Muscle layer of colon (tissue), 2 donors: ENCODE measurements at regions not wholly inside any gene's neighbourhood (a gene's known extent, or its start where the extent isn't known, plus 50 kb on each side); places are given as distances from the start of the nearest gene placed in this dataset.

Source experiments
- H3K27ac ChIP-seq: one replicate; pipeline ENCODE4 v1.7.0; 2013; ENCODE audit warnings: low read depth, mild to moderate bottlenecking, low read length, moderate library complexity
- H3K27me3 ChIP-seq, 2 donors: one replicate each; pipeline ENCODE4 v1.7.0; 2013; ENCODE audit warnings: low read length in 2 of 2, mild to moderate bottlenecking in 2 of 2; ENCODE audit not compliant: insufficient read depth in 2 of 2, control insufficient read depth in 1 of 2
- H3K36me3 ChIP-seq: one replicate; pipeline ENCODE4 v1.7.0; 2013; ENCODE audit warnings: mild to moderate bottlenecking, low read length; ENCODE audit not compliant: insufficient read depth
- H3K4me1 ChIP-seq: one replicate; pipeline ENCODE4 v1.7.0; 2013; ENCODE audit warnings: mild to moderate bottlenecking, low read length; ENCODE audit not compliant: insufficient read depth
- H3K4me3 ChIP-seq, 2 donors: one replicate each; pipeline ENCODE4 v1.7.0; 2013; ENCODE audit warnings: low read length in 2 of 2, low read depth in 1 of 2, mild to moderate bottlenecking in 1 of 2, moderate library complexity in 1 of 2
- H3K9ac ChIP-seq: one replicate; pipeline ENCODE4 v1.7.0; 2013; ENCODE audit warnings: low read length
- H3K9me3 ChIP-seq: one replicate; pipeline ENCODE4 v1.7.0; 2013; ENCODE audit warnings: mild to moderate bottlenecking, low read length
- donor health status: abdominal sarcoma.
- donor health status: Adenocarcinoma of cecum.

DNA sequence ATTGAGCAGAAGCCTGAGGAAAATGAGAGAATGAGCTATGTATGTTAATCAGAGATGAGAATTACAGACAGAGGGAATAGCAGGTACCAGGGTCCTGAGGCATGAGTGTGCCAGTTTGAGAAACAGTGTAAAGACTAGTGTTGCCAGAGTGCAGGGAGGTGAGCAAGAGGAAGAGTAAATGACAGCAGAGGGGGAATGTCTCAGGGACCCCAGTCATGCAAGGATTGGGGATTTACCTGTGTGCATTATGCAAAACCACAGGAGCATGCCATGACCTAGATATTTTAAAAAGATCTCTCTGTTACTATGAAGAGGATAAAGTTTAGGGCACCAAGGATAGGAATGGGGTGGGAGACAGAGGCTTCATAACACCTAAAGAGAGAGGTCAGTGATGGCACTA is 72.1 kb downstream of the TTC32 start:
- H3K27me3 ChIP-seq, result no peaks in the 10 kb centered on the region
- H3K36me3 ChIP-seq, result no peaks in the 10 kb centered on the region
- H3K9me3 ChIP-seq, result no peaks in the 10 kb centered on the region
- no peak overlapping the region for H3K9ac ChIP-seq
- no peak overlapping the region for H3K27ac ChIP-seq
- no peaks in the 10 kb centered on the region for H3K4me1 ChIP-seq
- H3K4me3 ChIP-seq, result no peak overlapping the region

DNA sequence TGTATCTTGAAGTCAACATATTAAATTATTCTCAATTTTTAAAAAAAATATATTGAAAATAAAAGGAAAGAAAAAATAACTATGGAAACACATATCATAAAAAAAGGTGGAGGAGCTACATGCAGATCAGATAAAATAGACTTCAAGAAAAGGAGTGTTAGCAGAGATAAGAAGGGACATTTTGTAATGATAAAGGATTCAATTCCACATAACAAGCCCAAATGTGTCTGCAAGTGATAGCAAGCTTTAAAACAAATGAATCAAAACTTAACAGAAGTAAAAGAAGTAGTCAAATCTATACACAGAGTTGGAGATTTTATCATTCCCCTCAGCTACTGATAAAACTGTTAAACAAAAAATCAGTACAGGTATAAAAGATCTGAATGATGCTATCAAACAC is 74.9 kb downstream of the TTC32 start:
- Histone ChIP-seq H3K27ac (no peak overlapping the region), H3K27me3 (no peaks in the 10 kb centered on the region), H3K4me3 (no peak overlapping the region), H3K4me1 (no peaks in the 10 kb centered on the region), H3K9ac (no peak overlapping the region), H3K36me3 (no peaks in the 10 kb centered on the region), H3K9me3 (no peaks in the 10 kb centered on the region)

- Histone ChIP-seq H3K27me3 (no peaks in the 10 kb centered on the region), H3K9ac (no peak overlapping the region), H3K27ac (no peak overlapping the region), H3K36me3 (no peaks in the 10 kb centered on the region), H3K4me3 (no peak overlapping the region), H3K9me3 (no peaks in the 10 kb centered on the region), H3K4me1 (peaks cover 4% of the 10 kb centered on the region)
Observed at GRCh38 chr2:19823507-19823906, 78.3 kb downstream of the TTC32 start.

DNA sequence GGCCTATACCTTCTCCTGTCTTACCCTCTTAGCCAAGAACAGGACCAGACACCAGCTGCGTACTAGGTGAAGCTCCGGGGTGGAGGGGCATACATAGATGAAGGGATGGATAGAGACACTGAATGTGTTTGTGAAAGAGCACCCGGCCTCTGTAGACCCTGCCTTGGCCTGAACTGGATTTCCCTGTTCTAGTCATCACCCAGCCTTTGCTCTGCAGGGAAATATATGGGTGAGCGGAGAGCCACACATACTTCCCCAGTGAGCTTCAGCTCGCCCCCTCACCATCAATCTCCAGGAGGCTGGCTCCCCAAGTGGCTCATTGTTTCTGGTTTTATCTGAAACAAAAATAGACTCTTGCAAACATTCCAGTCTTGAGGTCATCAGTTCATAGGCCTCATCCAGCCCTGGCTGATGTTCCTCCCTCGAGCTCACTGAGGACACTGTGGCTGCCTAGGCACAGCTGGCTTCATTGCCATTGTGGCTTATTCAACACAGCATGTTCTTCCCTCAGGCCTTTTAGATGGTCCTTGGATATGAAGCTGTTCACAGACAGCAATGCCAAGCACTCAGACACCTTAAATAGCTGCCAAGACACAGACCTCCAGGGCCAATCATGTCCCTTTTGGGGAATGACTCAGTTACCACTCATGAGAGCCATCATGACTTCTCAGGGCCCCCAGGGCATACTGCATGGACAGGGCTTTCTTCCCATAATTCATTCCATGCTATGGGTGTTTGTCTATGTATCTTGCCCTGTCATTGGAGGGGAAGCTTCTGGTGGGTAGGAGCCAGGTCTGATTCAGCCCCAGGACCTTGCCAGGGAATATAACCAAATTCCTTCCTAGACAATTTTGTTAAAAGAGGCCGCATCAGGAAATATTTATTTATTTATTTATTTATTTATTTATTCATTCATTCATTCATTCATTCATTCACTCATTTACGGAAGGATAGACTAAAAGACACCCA is 82.4 kb downstream of the TTC32 start:
- H3K4me1 ChIP-seq, result peaks cover 4% of the 10 kb centered on the region
- no peak overlapping the region for H3K9ac ChIP-seq
- H3K36me3 ChIP-seq, result no peaks in the 10 kb centered on the region
- no peak overlapping the region for H3K27ac ChIP-seq
- no peaks in the 10 kb centered on the region for H3K9me3 ChIP-seq
- no peak overlapping the region for H3K4me3 ChIP-seq
- no peaks in the 10 kb centered on the region for H3K27me3 ChIP-seq

DNA sequence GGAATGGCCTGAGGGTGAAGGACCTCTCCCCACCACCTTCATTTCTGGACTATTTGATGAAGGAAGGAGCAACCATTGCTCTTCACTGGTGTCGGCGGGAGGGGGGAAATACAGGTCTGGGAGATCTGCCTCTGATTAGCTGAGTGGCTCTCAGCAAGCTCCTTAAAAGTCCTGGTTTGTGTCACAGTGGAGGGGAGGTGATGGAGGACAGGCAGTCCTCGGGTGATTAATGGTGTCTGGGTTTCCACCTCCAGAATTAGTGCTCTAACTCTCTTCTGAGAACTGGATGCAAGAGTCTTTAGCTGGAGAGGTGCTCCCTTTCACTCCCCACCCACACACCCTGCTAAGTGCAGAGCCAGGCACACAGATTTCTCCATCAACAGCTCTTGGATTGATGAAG is 83.2 kb downstream of the TTC32 start:
- Histone ChIP-seq H3K36me3 (no peaks in the 10 kb centered on the region), H3K9ac (no peak overlapping the region), H3K27ac (no peak overlapping the region), H3K4me1 (peaks cover 4% of the 10 kb centered on the region), H3K9me3 (no peaks in the 10 kb centered on the region), H3K4me3 (no peak overlapping the region), H3K27me3 (no peaks in the 10 kb centered on the region)

DNA sequence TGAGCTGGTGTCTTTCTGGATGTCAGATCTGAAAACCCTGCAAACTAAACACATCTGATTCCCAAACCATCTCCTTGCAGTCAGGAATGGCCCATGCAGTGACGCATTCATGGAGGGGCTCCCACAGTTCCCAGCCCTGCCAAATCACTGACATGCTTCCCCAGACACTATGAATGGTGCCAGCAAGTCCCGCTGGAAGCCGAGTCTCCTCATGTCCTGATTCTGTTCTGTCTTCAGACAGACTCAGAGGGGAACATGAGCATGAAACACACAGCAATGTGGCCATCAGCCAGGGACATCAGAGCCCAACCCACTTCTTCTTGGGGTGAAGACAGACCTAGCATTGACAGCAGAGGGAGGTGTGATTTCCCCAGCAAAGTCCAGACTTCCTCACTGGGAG is 83.7 kb downstream of the TTC32 start:
- Histone ChIP-seq H3K36me3 (no peaks in the 10 kb centered on the region), H3K4me1 (peaks cover 5% of the 10 kb centered on the region), H3K9me3 (no peaks in the 10 kb centered on the region), H3K27ac (no peak overlapping the region), H3K27me3 (no peaks in the 10 kb centered on the region), H3K9ac (no peak overlapping the region), H3K4me3 (no peak overlapping the region)

GRCh38 chr2:19815746-19816145 is 86.0 kb downstream of the TTC32 start:
- Histone ChIP-seq H3K27me3 (no peaks in the 10 kb centered on the region), H3K4me1 (peaks cover 22% of the 10 kb centered on the region), H3K9me3 (no peaks in the 10 kb centered on the region), H3K4me3 (no peak overlapping the region), H3K36me3 (no peaks in the 10 kb centered on the region), H3K27ac (no peak overlapping the region), H3K9ac (no peak overlapping the region)

DNA sequence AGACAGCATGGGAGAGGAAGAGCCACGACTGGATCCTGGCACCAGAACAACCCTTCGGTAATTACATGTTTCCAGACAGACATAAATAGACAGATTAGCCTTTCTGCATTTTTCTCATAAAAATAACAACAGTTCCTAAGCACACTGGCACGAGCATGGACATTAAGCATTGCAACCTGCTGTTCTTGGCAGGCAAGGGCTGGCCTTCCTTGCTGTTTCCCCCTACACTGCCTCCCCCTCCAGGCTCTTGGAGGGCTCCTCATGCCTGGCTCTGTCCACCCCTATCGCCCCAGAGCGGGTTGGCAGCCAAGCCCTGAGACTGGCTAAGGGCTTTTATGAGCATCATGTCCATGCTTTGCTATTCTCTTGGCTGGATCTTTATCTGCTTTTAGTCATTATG is 89.6 kb downstream of the TTC32 start:
- Histone ChIP-seq H3K27ac (no peak overlapping the region), H3K36me3 (no peaks in the 10 kb centered on the region), H3K9ac (no peak overlapping the region), H3K4me1 (peaks cover 24% of the 10 kb centered on the region), H3K9me3 (no peaks in the 10 kb centered on the region), H3K4me3 (no peak overlapping the region), H3K27me3 (no peaks in the 10 kb centered on the region)

GRCh38 chr2:19811186-19811585 is 90.6 kb downstream of the TTC32 start:
- Histone ChIP-seq H3K36me3 (no peaks in the 10 kb centered on the region), H3K27ac (no peak overlapping the region)

DNA sequence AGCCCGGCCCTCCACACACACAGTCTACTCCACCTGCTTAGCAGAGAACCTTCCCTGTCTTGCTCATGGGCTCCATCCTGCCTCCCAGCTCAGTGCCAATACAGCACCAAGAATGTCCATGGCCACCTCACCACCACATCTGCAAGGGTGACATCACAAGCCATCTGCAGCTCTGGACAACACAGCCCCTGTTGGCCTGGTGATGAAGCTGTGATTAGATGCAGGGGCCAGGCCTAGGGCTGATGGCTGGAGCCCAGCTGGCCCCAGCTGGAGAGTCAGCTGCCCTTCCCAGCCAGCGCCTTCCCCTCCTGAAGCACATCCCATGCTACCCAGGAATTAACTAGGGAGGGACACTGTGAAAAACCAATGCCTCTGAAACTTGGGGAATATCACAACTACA is 91.1 kb downstream of the TTC32 start:
- no peak overlapping the region for H3K9ac ChIP-seq
- no peaks in the 10 kb centered on the region for H3K9me3 ChIP-seq
- no peak overlapping the region for H3K27ac ChIP-seq
- H3K27me3 ChIP-seq, result no peaks in the 10 kb centered on the region
- peaks cover 24% of the 10 kb centered on the region for H3K4me1 ChIP-seq
- H3K36me3 ChIP-seq, result no peaks in the 10 kb centered on the region
- H3K4me3 ChIP-seq, result no peak overlapping the region

More at GRCh38 chr2:19811186-19811585, 90.6 kb downstream of the TTC32 start:
- no peak overlapping the region for H3K4me3 ChIP-seq
- H3K9me3 ChIP-seq, result no peaks in the 10 kb centered on the region
- no peaks in the 10 kb centered on the region for H3K27me3 ChIP-seq
- no peak overlapping the region for H3K9ac ChIP-seq
- peaks cover 24% of the 10 kb centered on the region for H3K4me1 ChIP-seq

DNA sequence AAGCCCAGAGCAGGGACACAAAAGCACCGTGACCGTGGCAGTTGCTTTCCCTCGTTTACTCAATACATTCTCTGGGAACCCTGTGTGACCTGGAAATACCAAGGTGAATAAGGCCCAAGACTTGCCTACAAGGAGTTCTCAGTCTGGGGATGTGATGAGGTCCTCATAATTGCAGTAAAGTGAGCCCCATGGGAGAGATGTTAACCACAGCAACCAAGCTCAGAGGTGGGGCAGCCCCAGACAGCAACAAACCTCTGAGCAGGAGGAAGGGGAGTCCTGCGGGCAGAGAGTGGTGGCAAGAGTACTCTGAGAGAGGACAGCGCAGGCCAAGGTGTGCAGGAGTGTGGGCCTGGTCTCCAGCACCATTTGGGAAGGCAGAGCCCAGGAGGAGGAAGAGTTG is 91.6 kb downstream of the TTC32 start:
- no peak overlapping the region for H3K27ac ChIP-seq
- no peaks in the 10 kb centered on the region for H3K9me3 ChIP-seq

GRCh38 chr2:19809206-19809605 is 92.6 kb downstream of the TTC32 start:
- Histone ChIP-seq H3K27ac (no peak overlapping the region), H3K9ac (no peak overlapping the region), H3K4me3 (no peak overlapping the region), H3K36me3 (no peaks in the 10 kb centered on the region), H3K27me3 (no peaks in the 10 kb centered on the region), H3K4me1 (peaks cover 24% of the 10 kb centered on the region), H3K9me3 (no peaks in the 10 kb centered on the region)

More for the DNA sequence above, 91.6 kb downstream of the TTC32 start:
- H3K4me1 ChIP-seq, result peaks cover 24% of the 10 kb centered on the region
- no peak overlapping the region for H3K9ac ChIP-seq
- H3K36me3 ChIP-seq, result no peaks in the 10 kb centered on the region
- no peaks in the 10 kb centered on the region for H3K27me3 ChIP-seq
- no peak overlapping the region for H3K4me3 ChIP-seq
